ENCODE measurements at regions not wholly inside any gene's neighbourhood (a gene's known extent, or its start where the extent isn't known, plus 50 kb on each side); places are given as distances from the start of the nearest gene placed in this dataset.

DNA sequence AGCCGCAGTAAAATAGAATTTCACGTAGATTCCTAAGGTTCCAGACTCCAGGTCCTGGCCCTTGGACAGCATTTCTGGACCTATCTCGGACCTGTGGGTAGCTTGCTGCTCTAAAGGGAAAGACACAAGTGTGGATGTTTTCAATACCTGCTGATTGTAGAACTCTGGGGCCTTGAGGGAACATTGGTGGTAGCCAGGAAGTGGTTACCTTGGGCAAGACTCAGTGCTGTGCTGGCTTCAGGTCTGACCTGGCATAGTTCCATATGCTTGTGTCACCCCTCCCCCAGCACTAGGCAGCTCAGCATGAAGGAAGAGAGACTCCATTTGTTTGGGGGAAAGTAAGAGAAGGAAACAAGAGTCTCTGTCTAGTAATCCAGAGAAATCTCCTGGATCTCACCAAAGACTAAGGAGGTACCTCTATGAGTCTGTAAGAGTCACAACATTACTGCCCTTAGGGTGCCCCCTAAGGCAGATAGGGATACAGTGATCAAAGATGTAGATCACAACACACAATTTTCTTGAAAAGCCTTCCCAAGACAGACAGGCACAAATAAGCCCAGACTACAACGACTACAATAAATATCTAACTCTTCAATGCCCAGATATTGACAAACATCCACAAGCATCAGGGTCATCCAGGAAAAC, 398.8 kb downstream of the TGFB2 start:
- Histone ChIP-seq H3K4me3 (ENCODE audit: low read depth, low read length) (no peak overlapping the region), H3K27me3 (ENCODE audit: insufficient read depth, low read depth, severe bottlenecking) (no peaks in the 10 kb centered on the region), H3K27ac (no peak overlapping the region), H3K36me3 (no peaks in the 10 kb centered on the region), H3K9me3 (ENCODE audit: severe bottlenecking) (no peaks in the 10 kb centered on the region)
- TF ChIP-seq, protein P1, sequence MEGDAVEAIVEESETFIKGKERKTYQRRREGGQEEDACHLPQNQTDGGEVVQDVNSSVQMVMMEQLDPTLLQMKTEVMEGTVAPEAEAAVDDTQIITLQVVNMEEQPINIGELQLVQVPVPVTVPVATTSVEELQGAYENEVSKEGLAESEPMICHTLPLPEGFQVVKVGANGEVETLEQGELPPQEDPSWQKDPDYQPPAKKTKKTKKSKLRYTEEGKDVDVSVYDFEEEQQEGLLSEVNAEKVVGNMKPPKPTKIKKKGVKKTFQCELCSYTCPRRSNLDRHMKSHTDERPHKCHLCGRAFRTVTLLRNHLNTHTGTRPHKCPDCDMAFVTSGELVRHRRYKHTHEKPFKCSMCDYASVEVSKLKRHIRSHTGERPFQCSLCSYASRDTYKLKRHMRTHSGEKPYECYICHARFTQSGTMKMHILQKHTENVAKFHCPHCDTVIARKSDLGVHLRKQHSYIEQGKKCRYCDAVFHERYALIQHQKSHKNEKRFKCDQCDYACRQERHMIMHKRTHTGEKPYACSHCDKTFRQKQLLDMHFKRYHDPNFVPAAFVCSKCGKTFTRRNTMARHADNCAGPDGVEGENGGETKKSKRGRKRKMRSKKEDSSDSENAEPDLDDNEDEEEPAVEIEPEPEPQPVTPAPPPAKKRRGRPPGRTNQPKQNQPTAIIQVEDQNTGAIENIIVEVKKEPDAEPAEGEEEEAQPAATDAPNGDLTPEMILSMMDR (IDR thresholded peaks at IDR 0.05; ENCODE audit: low read depth, low read length): no peak
- DNase-seq: no peak

GRCh38 chr1:218748071-218748470, 402.9 kb downstream of the TGFB2 start:
- TF ChIP-seq, protein P1 (IDR thresholded peaks at IDR 0.05; ENCODE audit: low read depth, low read length): no peak
- Histone ChIP-seq H3K9me3 (ENCODE audit: severe bottlenecking) (no peaks in the 10 kb centered on the region), H3K4me3 (ENCODE audit: low read depth, low read length) (no peak overlapping the region), H3K27ac (no peak overlapping the region), H3K27me3 (ENCODE audit: insufficient read depth, low read depth, severe bottlenecking) (no peaks in the 10 kb centered on the region), H3K36me3 (no peaks in the 10 kb centered on the region)
- DNase-seq: no peak

DNA sequence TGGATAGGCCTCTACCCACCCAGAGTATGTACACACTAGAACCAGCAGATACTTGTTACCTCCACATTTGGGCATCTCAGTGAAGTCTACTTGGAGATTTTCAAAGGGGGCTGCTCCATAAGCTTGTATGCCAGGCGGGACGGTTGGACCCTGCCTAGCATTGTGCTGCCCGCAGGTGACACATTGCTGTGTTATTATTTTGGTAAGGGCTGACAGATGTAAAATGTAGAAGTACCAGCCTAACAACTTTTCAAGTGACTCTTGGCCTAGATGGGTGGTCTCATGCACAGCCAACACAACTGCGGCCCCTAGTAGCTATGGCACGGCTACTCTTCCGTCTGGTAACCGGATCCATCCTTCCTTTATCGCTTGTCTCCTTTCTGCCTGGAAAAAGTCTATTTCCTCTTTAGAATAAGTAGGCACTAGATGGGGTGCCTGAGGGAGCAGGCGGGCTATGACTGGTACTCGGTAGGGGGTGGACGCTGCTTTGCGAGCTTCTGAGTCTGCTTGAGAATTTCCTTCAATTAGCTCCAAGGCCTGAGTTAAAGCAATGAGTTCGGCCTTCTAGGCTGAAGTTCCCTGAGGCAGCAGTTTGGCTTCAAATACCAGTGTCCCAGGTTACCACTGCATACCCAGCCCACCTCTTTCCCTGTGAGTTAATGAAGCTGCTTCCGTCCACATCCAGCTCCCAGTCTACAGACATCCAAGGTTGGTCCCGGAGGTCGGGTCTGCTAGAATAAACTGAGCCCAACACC, 405.3 kb downstream of the TGFB2 start:
- H3K27ac ChIP-seq: no peak overlapping the region
- TF ChIP-seq, protein P1 (IDR thresholded peaks at IDR 0.05; ENCODE audit: low read depth, low read length): no peak
- DNase-seq: no peak
- no peak overlapping the region for H3K4me3 ChIP-seq (ENCODE audit: low read depth, low read length)
- H3K36me3 ChIP-seq: no peaks in the 10 kb centered on the region
- H3K9me3 ChIP-seq (ENCODE audit: severe bottlenecking): no peaks in the 10 kb centered on the region
- no peaks in the 10 kb centered on the region for H3K27me3 ChIP-seq (ENCODE audit: insufficient read depth, low read depth, severe bottlenecking)

GRCh38 chr1:218751208-218751948, 406.2 kb downstream of the TGFB2 start:
- H3K9me3 ChIP-seq (ENCODE audit: severe bottlenecking): no peaks in the 10 kb centered on the region
- DNase-seq: no peak
- TF ChIP-seq, protein P1 (IDR thresholded peaks at IDR 0.05; ENCODE audit: low read depth, low read length): no peak
- no peak overlapping the region for H3K27ac ChIP-seq
- H3K27me3 ChIP-seq (ENCODE audit: insufficient read depth, low read depth, severe bottlenecking): no peaks in the 10 kb centered on the region
- H3K36me3 ChIP-seq: no peaks in the 10 kb centered on the region
- H3K4me3 ChIP-seq (ENCODE audit: low read depth, low read length): no peak overlapping the region

DNA sequence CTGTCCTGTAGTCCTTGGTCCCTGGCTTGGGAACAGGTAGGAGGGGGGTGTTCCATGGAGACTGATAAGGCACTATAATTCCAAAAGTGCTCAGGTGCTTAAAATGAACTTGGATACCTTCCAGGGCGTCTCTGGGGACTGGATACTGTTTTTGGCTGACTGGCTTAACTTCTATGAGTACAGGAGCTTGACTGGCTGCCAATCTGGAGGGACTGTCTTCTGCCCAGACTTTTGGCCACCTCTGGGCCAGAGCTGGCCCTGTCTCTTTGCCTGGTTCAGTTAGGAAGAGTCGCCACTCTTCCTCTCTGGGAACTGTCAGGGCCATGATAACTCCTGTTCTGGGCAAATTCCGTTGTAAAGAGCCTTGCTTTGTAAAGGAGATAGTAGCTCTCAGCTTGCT, 407.0 kb downstream of the TGFB2 start:
- H3K9me3 ChIP-seq (ENCODE audit: severe bottlenecking): no peaks in the 10 kb centered on the region
- no peak for DNase-seq
- no peaks in the 10 kb centered on the region for H3K27me3 ChIP-seq (ENCODE audit: insufficient read depth, low read depth, severe bottlenecking)
- TF ChIP-seq, protein P1 (IDR thresholded peaks at IDR 0.05; ENCODE audit: low read depth, low read length): no peak
- no peaks in the 10 kb centered on the region for H3K36me3 ChIP-seq
- no peak overlapping the region for H3K4me3 ChIP-seq (ENCODE audit: low read depth, low read length)
- H3K27ac ChIP-seq: no peak overlapping the region
